Renal cortex interstitium (tissue), 11 donors: ENCODE measurements at regions not wholly inside any gene's neighbourhood (a gene's known extent, or its start where the extent isn't known, plus 50 kb on each side); places are given as distances from the start of the nearest gene placed in this dataset.

Experiments used
- DNase-seq, 11 donors: peaks; one replicate each; pipeline ENCODE4 v3.0.0-alpha.2; 2013; ENCODE audit warnings: low read depth in 9 of 11, low spot score in 4 of 11; ENCODE audit errors: extremely low read depth in 1 of 11

DNA sequence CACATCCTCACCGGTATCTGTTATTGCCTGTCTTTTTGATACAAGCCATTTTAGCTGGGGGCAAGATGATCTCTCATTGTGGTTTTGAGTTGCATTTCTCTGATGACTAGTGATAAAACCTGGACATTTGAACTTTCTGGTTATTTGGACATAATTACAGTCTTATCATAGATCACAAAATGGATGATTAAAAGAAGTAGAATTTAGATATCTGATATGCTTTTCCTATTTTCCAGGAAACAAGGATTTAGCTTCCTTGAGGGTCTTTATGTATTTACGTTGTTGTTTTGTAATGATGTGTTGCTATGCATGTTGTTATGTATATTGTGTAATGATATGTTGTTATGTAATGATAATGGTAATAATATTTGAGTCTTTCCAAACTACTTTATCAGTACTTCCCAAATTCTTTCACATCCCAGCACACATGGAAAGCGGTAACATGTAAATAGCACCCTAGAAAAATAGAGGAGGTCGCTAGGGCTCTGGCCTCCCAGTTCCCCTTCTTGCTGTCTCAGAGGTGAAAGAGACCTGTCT, 53.8 kb downstream of the GJD2 start:
- no peak for DNase-seq

DNA sequence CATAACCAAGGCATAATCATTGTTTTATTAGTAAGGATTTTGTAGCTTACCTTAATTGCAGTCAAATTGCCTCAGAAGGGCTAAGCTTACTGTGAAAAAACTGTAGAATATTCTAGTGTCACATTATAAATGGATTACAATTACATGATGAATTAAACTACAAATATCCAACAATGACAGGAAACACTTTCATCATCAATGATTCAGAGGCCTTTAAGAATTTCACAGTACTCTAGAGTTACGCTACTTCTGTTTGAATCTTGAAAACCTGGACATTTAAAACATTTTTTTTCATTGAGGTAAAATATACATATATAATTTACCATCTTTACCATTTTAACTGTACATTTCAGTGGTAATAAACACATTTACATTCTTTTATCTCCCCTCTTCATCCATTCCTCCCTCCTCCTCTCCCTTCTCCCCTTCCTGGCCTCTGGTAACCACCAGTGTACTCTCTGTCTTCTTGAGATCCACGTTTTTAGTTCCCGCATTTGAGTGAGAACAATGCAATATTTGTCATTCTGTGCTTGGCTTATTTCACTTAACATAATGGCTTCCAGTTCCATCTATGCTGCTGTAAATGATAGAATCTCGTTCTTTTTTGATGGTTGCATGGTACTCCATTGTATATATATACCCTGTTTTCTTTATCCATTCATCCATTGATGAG, 54.7 kb downstream of the GJD2 start:
- no peak for DNase-seq

DNA sequence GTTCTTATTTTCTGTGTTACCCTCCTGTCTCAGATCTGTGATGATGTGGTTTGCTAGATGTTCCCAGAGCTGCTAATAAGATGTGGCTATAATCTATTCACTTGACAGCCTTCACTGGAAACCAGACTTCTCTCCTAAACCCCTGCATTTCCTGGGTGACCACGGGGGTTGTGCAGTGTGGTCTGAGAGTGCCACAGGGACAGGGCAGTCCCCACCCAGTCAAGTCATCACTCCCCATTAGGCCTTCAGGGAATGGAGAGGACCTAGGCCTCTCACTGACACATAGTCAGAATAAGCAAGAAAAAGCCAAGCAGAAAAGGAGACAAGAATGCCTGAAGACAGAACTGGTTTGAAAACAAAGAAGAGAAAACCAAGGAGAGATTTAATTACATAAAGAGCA, 58.3 kb downstream of the GJD2 start:
- no peak for DNase-seq

DNA sequence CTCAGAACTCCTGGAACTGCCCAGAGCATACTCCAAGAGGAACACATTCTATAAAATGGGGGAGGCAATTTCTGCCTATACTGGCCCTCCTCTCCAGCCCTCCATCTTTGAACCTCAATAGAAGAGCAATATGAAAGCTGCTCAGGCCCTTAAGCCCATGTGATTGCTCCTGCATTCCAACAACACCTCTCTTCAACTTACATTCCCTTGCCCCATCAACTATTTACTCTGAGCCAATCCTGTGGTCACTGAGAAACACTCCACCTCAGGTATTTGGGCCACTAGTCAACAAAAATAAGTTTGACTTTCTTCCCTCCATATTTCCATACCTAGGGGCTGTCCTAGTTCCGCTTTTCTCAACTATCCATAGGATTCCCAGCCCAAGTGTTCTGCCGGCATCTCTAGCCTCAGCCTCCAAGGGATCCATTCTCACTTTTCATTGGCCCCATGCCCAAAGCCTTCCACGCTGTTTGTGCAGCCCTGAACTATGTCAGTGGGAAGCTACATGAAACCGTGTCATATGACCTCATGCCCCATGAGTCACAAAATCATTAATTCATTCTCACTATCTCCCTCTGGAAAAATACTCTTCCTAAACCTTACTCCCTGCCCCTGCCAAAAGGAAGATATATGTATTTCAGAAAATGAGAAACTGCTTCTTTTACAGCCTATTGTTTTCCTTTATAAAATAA, 61.6 kb downstream of the GJD2 start:
- no peak for DNase-seq

DNA sequence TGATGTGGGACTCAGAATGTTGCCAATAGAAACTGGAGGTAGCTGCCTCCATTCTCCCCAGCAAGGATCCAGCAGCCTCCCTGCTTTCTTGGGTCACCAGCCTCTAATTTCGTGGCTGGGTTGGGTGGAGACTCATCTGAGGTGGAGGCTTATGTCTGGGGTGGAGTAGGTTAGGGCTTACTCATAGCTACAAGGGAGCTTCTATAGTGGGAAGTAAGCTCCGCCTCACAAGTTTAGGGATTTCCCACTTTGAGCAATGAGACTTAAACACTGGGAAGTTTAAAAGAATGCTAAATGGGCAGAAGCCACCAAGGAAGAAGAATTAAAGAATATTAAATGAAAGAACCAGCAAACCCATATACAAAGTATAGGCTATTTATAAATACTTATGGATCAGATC, 63.8 kb downstream of the GJD2 start:
- DNase-seq: no peak

DNA sequence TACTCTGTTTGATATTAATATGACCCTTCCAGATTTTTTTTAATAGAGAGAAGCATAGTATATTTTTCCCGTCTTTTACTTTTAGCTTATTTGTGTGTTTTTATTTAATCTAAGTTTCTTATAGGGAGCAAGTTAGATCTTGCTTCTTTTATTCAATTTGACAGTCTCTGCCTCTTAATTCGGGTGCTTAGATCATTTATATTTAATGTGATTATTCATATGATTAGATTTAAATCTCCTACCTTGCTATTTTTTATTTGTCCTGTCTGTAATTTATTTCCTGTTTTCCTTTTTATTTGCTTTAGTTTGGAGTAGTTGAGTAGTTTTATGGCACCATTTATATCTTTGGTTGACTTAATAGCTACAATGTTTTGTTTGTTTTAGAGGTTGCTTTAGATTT, 66.1 kb downstream of the GJD2 start:
- no peak for DNase-seq

DNA sequence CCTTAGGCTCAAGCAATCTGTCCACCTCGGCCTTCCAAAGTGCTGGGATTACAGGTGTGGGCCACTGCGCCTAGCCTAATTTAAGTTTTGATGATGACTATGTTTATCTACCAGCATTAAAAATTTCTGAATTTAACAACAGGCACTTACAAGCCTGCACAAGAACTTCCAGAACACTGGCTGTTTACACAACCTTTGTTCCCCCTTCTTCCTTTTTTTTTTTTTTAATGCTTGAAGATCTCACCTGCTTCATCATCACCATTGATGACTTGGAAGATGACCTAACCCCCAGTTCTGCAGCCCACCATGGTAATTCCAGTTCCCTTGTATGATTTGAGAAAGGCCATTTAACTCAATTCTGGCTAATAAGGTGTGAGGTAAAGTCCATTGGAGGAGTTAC, 70.4 kb downstream of the GJD2 start:
- no peak for DNase-seq

DNA sequence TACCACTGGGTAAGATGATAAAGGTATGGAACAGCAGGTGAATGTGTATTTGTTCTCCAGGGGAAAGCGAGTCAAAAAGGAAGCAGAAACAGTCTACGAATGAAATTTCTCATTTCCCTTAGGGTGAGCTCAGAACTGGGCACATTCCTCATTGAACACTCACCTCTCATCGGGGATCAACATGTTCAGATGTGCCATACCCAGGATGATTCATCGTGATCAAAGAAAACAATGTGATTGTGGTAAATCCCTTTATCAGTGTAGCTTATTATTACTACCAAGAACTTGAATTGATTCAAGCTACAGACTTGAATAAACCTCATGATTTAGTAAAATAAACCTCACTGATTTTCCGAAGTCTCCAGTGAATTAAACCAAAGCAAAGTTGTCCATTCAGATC, 72.1 kb downstream of the GJD2 start:
- no peak for DNase-seq

DNA sequence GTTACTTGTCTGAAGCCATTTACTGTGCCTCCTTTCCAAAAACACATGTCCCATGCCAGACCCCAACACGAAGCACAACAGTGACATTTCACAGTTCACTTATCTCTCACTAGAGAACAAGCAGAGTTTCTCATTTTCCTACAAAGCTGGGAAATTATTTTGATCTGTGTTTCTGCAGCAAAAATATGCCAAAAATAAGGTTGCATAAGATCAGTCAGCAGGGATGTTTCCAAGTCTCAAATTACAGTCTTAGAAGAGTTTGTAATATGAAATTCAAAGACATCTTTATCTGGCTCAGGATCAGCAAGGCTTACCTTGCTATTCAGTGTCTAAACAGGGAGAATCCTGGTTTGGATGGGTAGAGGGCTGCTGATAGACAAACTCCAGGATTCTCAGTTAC, 75.5 kb downstream of the GJD2 start:
- DNase-seq: no peak

DNA sequence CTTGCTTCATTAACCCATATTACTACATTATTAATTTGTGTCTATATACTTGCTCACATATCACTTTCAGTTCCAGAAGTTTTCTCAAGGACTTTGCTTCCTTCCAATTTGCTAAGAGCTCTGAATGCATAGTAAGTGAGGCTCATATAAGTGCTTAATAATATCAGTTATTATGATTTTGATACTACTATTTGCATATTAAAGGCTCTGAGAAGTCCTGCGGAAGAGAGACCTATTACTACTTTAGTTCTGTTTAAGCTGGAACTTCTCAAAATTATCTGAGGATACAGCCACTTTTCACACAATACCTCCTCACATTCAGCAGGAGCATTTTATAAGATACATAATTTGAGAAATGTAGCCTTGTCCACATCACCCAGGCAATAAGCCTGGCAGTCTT, 81.6 kb downstream of the GJD2 start:
- DNase-seq: no peak

DNA sequence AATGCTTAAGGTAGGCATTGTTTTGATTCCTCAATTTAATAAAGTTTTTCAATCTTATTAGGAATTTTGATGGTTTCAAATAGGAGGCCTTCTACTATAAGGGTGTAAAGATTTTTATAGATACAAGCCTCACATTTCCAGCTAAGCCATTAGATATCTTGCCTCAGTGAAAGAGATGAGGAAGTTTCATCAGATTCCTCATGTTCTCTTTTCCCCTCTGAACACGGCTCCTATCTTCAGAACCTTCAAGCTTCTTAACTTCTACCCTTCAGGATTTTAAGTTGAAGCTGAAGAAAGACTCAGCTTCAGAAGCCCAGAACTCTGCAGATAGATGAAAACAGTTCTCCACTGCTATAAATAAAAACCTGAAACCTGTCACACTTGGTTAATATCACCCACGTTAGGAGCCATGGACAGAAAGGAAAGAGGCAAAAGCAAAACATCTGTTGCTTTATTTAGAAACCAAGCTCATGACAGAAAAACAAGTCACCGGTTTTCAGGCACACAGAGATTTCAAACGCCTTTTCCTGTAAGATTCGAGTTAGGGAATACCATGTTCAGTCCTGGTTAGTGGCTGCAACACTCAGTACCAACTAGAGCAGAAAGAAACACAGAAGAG, 82.2 kb upstream of the GOLGA8B start:
- no peak for DNase-seq

DNA sequence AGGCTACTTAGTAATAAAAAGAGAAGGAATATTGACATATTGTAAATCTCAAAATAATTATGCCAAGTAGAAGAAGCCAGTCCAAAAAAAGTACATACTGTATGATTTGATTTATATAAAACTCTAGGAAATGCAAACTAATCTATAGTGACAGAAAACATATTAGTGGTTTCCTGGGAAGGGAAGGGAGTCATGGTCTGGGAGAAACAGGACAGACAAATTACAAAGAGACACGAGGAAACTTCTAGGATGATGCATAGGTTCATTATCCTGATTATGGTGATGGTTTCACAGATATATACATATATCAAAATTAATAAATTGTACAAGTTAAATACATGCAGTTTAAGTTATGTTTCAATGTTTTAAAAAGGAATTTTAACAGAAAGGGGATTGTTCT, 81.0 kb upstream of the GOLGA8B start:
- no peak for DNase-seq

DNA sequence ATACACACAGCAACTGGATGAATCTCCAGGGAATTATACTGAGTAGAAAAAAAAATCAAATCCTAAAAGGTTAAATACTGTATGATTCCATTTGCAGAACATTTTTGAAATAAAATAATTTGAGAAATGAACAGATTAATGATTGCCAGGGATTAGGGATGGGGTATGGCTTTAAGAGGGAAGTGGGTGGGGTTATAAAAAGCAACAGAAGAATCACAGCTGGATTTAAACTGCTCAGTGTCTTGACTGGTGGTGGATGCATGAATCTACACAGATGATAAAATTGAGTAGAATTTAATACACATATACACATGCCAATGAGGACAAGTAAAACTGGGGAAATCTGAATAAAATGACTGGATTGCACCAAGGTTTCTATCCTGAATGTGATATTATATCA, 79.7 kb upstream of the GOLGA8B start:
- no peak for DNase-seq

DNA sequence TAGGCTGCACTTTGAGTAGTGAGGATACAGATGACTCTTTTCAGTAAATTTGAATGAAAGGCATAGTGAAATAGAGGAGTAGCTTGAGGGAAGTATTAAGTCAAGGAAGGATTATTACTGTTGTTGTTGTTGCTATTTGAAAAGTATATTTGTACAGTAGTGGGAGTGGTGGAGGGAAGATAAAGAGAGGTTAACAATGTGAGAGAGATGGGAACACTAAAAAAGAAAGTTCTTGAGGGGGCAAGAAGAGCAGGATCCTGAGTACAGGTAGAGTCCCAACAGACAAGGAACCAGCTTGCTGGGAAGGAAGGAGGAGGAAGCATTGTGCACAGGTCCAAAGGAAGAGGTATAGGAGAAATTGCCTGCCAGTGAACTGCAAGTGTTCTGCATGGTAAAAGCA, 75.6 kb upstream of the GOLGA8B start:
- DNase-seq: no peak

DNA sequence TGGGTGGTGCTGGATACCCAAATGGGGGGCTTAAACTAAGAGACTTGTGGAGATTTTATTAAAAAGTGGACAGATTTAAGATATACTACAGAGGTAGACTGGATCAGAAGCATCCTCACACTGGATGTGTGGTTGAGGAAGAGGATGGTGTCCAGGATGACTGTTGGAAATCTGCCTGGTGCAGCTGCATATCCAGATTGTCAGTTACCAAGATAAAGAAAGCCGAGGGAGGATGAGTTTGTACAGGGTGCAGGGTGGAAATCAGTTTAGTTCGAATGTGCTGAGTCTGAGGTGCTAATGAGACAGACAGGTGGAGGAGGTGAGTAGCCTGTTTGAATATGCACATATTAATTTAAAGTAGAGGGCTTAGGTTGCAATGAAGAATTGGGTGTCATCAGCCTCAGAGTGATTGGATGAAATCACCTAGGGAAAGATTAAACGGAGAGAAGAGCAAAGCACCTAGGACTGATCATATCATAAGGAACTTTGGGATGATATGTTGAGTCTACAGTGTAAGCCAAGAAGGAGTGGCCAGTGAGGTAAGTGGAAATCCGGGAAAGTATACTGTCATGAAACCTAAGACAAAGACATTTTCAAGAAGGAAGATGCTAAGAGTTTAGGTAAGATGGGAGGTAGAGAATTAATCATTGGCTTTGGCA, 74.1 kb upstream of the GOLGA8B start:
- DNase-seq: no peak

DNA sequence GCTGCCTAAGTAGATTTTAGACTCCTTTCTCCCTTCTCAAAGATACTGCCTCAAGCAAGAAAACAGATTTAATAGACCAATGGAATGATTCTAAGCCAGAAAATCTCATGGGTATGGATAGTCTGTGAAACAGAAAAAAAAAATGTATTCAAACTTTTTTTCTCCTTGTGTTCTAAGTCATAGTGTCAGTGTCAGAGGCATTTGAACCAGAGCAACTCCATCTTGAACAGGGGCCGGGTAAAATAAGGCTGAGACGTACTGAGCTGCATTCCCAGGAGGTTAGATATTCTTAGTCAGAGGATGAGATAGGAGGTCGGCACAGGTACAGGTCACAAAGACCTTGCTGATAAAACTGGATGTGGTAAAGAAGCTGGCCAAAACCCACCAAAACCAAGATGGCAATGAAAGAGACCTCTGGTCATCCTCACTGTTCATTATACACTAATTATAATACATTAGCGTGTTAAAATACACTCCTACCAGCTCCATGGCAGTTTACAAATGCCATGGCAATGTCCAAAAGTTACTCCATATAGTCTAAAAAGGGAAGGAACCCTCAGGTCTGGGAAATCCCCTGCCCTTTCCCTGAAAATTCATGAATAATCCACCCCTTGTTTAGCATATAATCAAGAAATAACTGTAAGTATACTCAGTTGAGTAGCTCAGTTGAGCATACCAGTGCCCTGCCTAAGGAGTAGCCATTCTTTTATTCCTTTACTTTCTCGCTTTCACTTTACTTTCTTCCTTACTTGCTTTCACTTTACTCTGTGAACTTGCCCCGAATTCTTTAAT, 72.8 kb upstream of the GOLGA8B start:
- no peak for DNase-seq

DNA sequence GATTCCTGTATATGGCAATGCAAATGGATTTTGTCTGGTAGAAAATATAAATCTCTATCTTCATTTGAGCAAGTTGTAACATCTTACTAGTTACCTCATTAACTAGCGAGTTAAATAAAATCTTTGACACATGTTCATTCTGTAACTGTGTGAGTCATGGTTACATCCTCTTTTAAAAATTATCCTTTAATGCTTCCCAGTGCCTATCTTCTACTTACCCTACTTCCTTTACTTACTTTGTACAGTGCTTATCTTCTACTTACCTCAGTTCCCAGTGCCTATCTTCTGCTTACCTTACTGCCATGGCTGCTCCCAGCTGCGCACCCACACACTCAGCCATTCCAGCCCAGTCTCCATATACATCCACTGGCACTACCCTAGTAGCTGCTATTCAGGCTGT, 71.9 kb upstream of the GOLGA8B start:
- no peak for DNase-seq

DNA sequence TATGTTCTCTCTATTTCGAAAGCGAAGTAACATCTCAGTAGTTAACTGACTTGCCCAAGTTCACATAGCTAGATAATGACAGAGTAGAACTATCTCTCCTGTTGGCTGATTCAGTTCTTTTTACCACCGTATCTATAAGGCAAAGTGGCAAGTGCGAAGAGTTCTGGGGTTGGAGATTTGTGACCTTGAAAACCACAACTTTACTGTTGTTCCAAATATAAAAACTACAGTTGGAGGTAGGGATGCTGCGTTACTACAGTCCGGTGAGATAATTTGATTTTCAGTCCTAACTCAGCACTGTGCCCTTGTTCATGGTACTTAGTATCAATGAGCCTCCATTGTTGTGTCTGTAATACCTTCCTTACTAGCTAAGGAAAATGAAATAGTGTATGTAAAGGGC, 71.2 kb upstream of the GOLGA8B start:
- no peak for DNase-seq

DNA sequence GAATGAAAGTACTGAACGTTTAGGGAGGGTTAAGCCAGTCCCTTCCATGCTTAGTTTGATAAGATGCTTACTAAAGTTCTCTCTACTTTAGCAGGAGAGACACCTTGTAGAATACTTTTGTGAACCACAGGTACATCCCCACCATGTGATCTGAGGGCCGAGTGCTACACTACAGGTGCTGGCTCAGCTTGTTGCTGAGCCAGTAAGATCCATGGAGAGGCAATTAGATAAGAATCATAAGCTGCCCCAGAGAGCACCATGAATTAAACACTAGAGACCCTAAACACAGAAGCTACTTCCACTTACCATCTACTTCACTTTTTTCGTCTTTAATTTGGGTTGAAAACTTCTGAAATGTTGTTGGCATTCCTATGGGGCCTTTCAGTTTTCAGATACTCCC, 70.5 kb upstream of the GOLGA8B start:
- DNase-seq: no peak
